ENCODE measurements at regions not wholly inside any gene's neighbourhood (a gene's known extent, or its start where the extent isn't known, plus 50 kb on each side); places are given as distances from the start of the nearest gene placed in this dataset.

GRCh38 chr6:103210686-103211085, 1649.0 kb downstream of the HACE1 start:
- no peak for TF ChIP-seq CTCF (IDR thresholded peaks at IDR 0.05)
- no peak for TF ChIP-seq POLR2AphosphoS5 (IDR thresholded peaks at IDR 0.05)
- no peak for TF ChIP-seq POLR2A (IDR thresholded peaks at IDR 0.05; ENCODE audit: low read depth)

All from esophagus muscularis mucosa (tissue), 3 donors.